Neural progenitor cell (in vitro differentiated cells): ENCODE measurements at regions not wholly inside any gene's neighbourhood (a gene's known extent, or its start where the extent isn't known, plus 50 kb on each side); places are given as distances from the start of the nearest gene placed in this dataset.

ENCODE experiments used
- DNase-seq: peaks from one replicate; pipeline ENCODE4 v3.0.0-alpha.2; 2016; ENCODE audit warnings: low spot score
- H2AFZ ChIP-seq: fragments of 200-600 bp; sonication (generic); replicated peaks from 2 replicates; pipeline ENCODE4 v1.6.1; 2016; ENCODE audit warnings: antibody characterized with exemption
- H3F3A ChIP-seq: fragments of 200-600 bp; sonication (generic); 2 replicates; pipeline ENCODE4 v1.6.1; 2016; ENCODE audit warnings: antibody characterized with exemption, low read depth
- H3K27ac ChIP-seq: fragments of 200-600 bp; sonication (generic); 2 replicates; pipeline ENCODE4 v1.5.1; 2016; ENCODE audit warnings: mild to moderate bottlenecking
- H3K27me3 ChIP-seq: fragments of 200-600 bp; sonication (generic); 2 replicates; pipeline ENCODE4 v1.6.1; 2016; ENCODE audit warnings: mild to moderate bottlenecking, moderate library complexity
- H3K36me3 ChIP-seq: fragments of 200-600 bp; sonication (generic); 2 replicates; pipeline ENCODE4 v1.5.1; 2016
- H3K4me1 ChIP-seq: fragments of 200-600 bp; sonication (generic); 2 replicates; pipeline ENCODE4 v1.6.1; 2016; ENCODE audit warnings: mixed run types
- H3K4me2 ChIP-seq: fragments of 200-600 bp; sonication (generic); 2 replicates; pipeline ENCODE4 v1.6.1; 2016
- H3K4me3 ChIP-seq: fragments of 200-600 bp; sonication (generic); 2 replicates; pipeline ENCODE4 v1.5.1; 2016
- H3K79me2 ChIP-seq: fragments of 200-600 bp; sonication (generic); 2 replicates; pipeline ENCODE4 v1.6.1; 2016; ENCODE audit warnings: low read depth
- H3K9ac ChIP-seq: fragments of 200-600 bp; sonication (generic); 2 replicates; pipeline ENCODE4 v1.6.1; 2016
- H3K9me3 ChIP-seq: fragments of 200-600 bp; sonication (generic); 2 replicates; pipeline ENCODE4 v1.5.1; 2016; ENCODE audit warnings: low read depth
- H4K20me1 ChIP-seq: fragments of 200-600 bp; sonication (generic); 2 replicates; pipeline ENCODE4 v1.6.1; 2016; ENCODE audit warnings: low read depth
- H3K27ac Mint-ChIP-seq: 3 replicates; pipeline ENCODE4 v1.8.0; 2021; ENCODE audit warnings: mixed read lengths
- H3K27me3 Mint-ChIP-seq: 2 replicates; pipeline ENCODE4 v1.8.0; 2022; ENCODE audit warnings: low read depth, mild to moderate bottlenecking, inconsistent platforms, moderate library complexity, mixed read lengths; ENCODE audit not compliant: insufficient read depth
- H3K36me3 Mint-ChIP-seq: 3 replicates; pipeline ENCODE4 v1.8.0; 2021; ENCODE audit warnings: mixed read lengths
- H3K4me1 Mint-ChIP-seq: 3 replicates; pipeline ENCODE4 v1.8.0; 2021; ENCODE audit warnings: mixed read lengths
- H3K4me3 Mint-ChIP-seq: 3 replicates; pipeline ENCODE4 v1.8.0; 2021; ENCODE audit warnings: mild to moderate bottlenecking, moderate library complexity, mixed read lengths
- H3K9me3 Mint-ChIP-seq: 3 replicates; pipeline ENCODE4 v1.8.0; 2020; ENCODE audit warnings: mixed read lengths
- EZH2 ChIP-seq: fragments of 200-600 bp; sonication (generic); IDR thresholded peaks from 2 replicates; pipeline ENCODE4 v1.6.1; 2017; ENCODE audit warnings: antibody characterized with exemption, mild to moderate bottlenecking, moderate library complexity
- EZH2phosphoT487 ChIP-seq: fragments of 200-600 bp; sonication (generic); IDR thresholded peaks from 2 replicates; pipeline ENCODE4 v1.6.1; 2017; ENCODE audit warnings: antibody characterized with exemption
- TF ChIP-seq, protein P1 (sequence below): fragments of 200-600 bp; sonication (generic); IDR thresholded peaks from 2 replicates; pipeline ENCODE4 v1.5.1; 2017; ENCODE audit warnings: antibody characterized with exemption, mild to moderate bottlenecking

DNA sequence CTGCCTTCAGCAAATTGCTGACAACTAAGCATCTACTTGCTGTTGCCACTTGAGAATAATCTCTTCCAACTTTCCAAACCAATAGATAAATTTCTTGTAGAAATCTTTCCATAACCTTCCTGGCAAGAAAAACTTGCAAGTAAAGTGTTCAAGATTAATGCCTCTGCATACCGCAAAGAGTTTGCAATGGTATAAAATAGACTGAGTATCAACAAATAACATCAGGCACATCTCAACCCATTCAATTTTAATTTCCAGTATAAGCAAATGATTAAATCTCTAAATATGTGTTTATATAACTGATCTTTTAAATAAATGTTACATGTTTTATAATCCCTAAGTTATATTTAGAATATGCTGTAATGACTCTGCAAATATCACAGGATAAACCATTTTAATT is 275.2 kb upstream of the AGA start:
- TF ChIP-seq EZH2 (no peak), EZH2phosphoT487 (no peak)
- TF ChIP-seq, protein P1, sequence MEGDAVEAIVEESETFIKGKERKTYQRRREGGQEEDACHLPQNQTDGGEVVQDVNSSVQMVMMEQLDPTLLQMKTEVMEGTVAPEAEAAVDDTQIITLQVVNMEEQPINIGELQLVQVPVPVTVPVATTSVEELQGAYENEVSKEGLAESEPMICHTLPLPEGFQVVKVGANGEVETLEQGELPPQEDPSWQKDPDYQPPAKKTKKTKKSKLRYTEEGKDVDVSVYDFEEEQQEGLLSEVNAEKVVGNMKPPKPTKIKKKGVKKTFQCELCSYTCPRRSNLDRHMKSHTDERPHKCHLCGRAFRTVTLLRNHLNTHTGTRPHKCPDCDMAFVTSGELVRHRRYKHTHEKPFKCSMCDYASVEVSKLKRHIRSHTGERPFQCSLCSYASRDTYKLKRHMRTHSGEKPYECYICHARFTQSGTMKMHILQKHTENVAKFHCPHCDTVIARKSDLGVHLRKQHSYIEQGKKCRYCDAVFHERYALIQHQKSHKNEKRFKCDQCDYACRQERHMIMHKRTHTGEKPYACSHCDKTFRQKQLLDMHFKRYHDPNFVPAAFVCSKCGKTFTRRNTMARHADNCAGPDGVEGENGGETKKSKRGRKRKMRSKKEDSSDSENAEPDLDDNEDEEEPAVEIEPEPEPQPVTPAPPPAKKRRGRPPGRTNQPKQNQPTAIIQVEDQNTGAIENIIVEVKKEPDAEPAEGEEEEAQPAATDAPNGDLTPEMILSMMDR: no peak
- Mint-ChIP-seq H3K27ac (no peak overlapping the region), H3K27me3 (no peaks in the 10 kb centered on the region), H3K4me1 (no peaks in the 10 kb centered on the region), H3K4me3 (no peak overlapping the region), H3K36me3 (no peaks in the 10 kb centered on the region), H3K9me3 (no peaks in the 10 kb centered on the region)
- H3K79me2 ChIP-seq: no peaks in the 10 kb centered on the region
- H4K20me1 ChIP-seq: no peaks in the 10 kb centered on the region
- DNase-seq: no peak
- no peak overlapping the region for H3K4me3 ChIP-seq
- H3K27ac ChIP-seq: no peak overlapping the region
- no peaks in the 10 kb centered on the region for H3K36me3 ChIP-seq
- no peak overlapping the region for H2AFZ ChIP-seq
- no peak overlapping the region for H3K4me2 ChIP-seq
- H3K9me3 ChIP-seq: no peaks in the 10 kb centered on the region
- H3K9ac ChIP-seq: no peak overlapping the region
- no peaks in the 10 kb centered on the region for H3F3A ChIP-seq
- no peaks in the 10 kb centered on the region for H3K4me1 ChIP-seq
- no peaks in the 10 kb centered on the region for H3K27me3 ChIP-seq

DNA sequence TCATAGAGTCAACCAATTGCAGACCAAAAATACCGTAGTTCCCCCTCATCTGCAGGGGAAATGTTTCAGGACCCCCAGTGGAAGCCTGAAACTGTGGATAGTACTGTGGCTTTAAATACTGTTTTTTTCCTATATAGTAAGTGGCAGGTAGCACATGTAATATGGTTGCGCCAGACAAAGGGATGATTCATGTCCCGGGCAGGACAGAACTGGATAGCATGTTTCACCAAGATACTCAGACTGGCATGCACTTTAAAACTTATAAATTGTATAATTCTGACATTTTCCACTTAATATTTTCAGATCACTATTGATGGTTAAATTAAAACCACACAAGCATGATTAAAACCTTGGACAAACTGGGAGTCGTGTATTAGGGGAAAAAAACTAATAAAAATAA is 276.3 kb upstream of the AGA start:
- Mint-ChIP-seq H3K36me3 (no peaks in the 10 kb centered on the region), H3K9me3 (no peaks in the 10 kb centered on the region), H3K27ac (no peak overlapping the region), H3K27me3 (no peaks in the 10 kb centered on the region), H3K4me1 (no peaks in the 10 kb centered on the region), H3K4me3 (no peak overlapping the region)
- Histone ChIP-seq H3F3A (no peaks in the 10 kb centered on the region), H2AFZ (no peak overlapping the region), H3K9me3 (no peaks in the 10 kb centered on the region), H3K4me1 (no peaks in the 10 kb centered on the region), H3K4me3 (no peak overlapping the region), H3K9ac (no peak overlapping the region), H4K20me1 (no peaks in the 10 kb centered on the region), H3K27ac (no peak overlapping the region), H3K27me3 (no peaks in the 10 kb centered on the region), H3K36me3 (no peaks in the 10 kb centered on the region), H3K4me2 (no peak overlapping the region), H3K79me2 (no peaks in the 10 kb centered on the region)
- TF ChIP-seq, protein P1: no peak
- TF ChIP-seq EZH2: no peak
- TF ChIP-seq EZH2phosphoT487: no peak
- no peak for DNase-seq

DNA sequence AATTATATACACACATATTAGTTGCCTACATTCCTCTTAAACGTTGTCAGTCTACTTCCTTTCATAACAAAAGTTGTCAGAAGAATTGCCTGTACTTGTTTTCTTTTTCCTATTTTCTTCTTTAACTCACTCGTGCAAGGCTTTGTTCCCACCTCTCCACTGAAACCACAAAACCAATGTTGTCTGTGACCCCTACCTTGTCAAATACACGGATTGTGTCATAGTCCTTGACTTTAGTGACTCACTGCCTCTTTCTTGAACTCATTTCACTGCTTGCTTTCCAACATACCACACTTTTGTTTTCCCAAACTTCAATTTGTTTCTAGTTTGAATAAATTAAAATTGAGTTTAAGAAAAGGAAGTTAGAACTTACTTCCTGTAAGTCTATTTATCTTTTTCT is 283.9 kb upstream of the AGA start:
- no peak for DNase-seq
- H3K9me3 Mint-ChIP-seq: no peaks in the 10 kb centered on the region
- Histone ChIP-seq H3K4me1 (no peaks in the 10 kb centered on the region), H3K27me3 (no peaks in the 10 kb centered on the region), H3K9ac (no peak overlapping the region), H3K4me2 (no peak overlapping the region), H3F3A (no peaks in the 10 kb centered on the region), H3K4me3 (no peak overlapping the region), H4K20me1 (no peaks in the 10 kb centered on the region), H3K9me3 (no peaks in the 10 kb centered on the region), H3K27ac (no peak overlapping the region), H3K36me3 (no peaks in the 10 kb centered on the region), H3K79me2 (no peaks in the 10 kb centered on the region), H2AFZ (no peak overlapping the region)
- no peaks in the 10 kb centered on the region for H3K36me3 Mint-ChIP-seq
- no peaks in the 10 kb centered on the region for H3K4me1 Mint-ChIP-seq
- H3K27ac Mint-ChIP-seq: no peak overlapping the region
- H3K4me3 Mint-ChIP-seq: no peak overlapping the region
- TF ChIP-seq, protein P1: no peak
- TF ChIP-seq EZH2 (no peak), EZH2phosphoT487 (no peak)
- H3K27me3 Mint-ChIP-seq: no peaks in the 10 kb centered on the region
